A549 (cell line): ENCODE measurements at regions not wholly inside any gene's neighbourhood (a gene's known extent, or its start where the extent isn't known, plus 50 kb on each side); places are given as distances from the start of the nearest gene placed in this dataset.

Experiments
- CEBPB ChIP-seq, 2 experiments: fragments of >200 bp in 1 of 2; sonication (Bioruptor Twin) in 1 of 2; formaldehyde crosslinking in 1 of 2; IDR thresholded peaks; 2 replicates each; pipeline ENCODE4 v1.6.1; 2012 to 2016
- JUN ChIP-seq, 2 experiments: fragments of >200 bp; sonication (Bioruptor Twin); formaldehyde crosslinking; IDR thresholded peaks; 2 replicates in 1 of 2; 3 replicates in 1 of 2; pipeline ENCODE4 v1.6.1; 2016 to 2017
- JUNB ChIP-seq: fragments of >200 bp; sonication (Bioruptor Twin); formaldehyde crosslinking; IDR thresholded peaks from 2 replicates; pipeline ENCODE4 v1.6.1; 2016
- KDM1A ChIP-seq: fragments of 200-600 bp; sonication (generic); IDR thresholded peaks from 2 replicates; pipeline ENCODE4 v1.6.1; 2016; ENCODE audit warnings: low read depth, mild to moderate bottlenecking
- MYC ChIP-seq: IDR thresholded peaks from 2 replicates; pipeline ENCODE4 v1.6.1; 2012; ENCODE audit warnings: mild to moderate bottlenecking, inconsistent platforms, low read length, improper control_type of control experiment, borderline replicate concordance
- NFE2L2 ChIP-seq: fragments of 150-350 bp; conservative IDR thresholded peaks from 2 replicates; pipeline ENCODE4 v1.6.1; 2014; ENCODE audit warnings: low read length
- NR3C1 ChIP-seq: fragments of >200 bp; sonication (Bioruptor Twin); formaldehyde crosslinking; IDR thresholded peaks from 3 replicates; pipeline ENCODE4 v1.6.1; 2017
- POLR2A ChIP-seq: IDR thresholded peaks from 2 replicates; pipeline ENCODE4 v1.6.1; 2012; ENCODE audit warnings: mild to moderate bottlenecking, low read length
- RFX5 ChIP-seq: fragments of 450-650 bp; IDR thresholded peaks from 2 replicates; pipeline ENCODE4 v1.7.1; 2014; ENCODE audit warnings: antibody characterized with exemption, mild to moderate bottlenecking, moderate library complexity
- SREBF2 ChIP-seq: fragments of 450-650 bp; IDR thresholded peaks from 2 replicates; pipeline ENCODE4 v1.6.1; 2014; ENCODE audit warnings: mild to moderate bottlenecking, moderate library complexity
- TF ChIP-seq, protein P1 (sequence below): fragments of >200 bp; sonication (Bioruptor Twin); formaldehyde crosslinking; IDR thresholded peaks from 3 replicates; pipeline ENCODE4 v1.5.1; 2016
- TF ChIP-seq, protein P2 (sequence below): fragments of 250-450 bp; sonication (Bioruptor Pico); IDR thresholded peaks from 2 replicates; pipeline ENCODE4 v1.5.0; 2021; ENCODE audit warnings: mild to moderate bottlenecking, moderate library complexity, borderline replicate concordance
- TF ChIP-seq, protein P3 (sequence below): fragments of 200-600 bp; sonication (generic); IDR thresholded peaks from 2 replicates; pipeline ENCODE4 v1.6.1; 2016; ENCODE audit warnings: antibody characterized with exemption, mild to moderate bottlenecking, moderate library complexity

DNA sequence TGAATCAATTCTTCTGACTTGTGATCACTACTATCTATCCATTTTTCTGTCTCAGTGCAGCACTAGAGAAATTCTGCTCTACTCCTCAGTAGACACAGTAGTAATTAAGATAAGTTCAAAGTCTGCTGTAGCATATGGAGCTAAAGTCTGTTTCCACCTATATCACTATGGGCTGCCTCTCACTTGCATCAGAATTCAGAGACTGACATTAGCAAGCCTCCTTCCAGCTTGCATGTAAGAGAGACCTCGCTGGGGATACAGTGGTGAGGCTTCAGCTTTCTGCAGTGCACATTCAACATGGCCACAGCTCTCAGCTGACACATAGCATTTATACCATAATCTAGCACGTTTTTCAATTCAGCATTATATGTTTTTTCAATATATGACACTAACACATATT lies 217.0 kb downstream of the PLOD2 start:
- TF ChIP-seq POLR2A = no peak
- TF ChIP-seq, protein P1, sequence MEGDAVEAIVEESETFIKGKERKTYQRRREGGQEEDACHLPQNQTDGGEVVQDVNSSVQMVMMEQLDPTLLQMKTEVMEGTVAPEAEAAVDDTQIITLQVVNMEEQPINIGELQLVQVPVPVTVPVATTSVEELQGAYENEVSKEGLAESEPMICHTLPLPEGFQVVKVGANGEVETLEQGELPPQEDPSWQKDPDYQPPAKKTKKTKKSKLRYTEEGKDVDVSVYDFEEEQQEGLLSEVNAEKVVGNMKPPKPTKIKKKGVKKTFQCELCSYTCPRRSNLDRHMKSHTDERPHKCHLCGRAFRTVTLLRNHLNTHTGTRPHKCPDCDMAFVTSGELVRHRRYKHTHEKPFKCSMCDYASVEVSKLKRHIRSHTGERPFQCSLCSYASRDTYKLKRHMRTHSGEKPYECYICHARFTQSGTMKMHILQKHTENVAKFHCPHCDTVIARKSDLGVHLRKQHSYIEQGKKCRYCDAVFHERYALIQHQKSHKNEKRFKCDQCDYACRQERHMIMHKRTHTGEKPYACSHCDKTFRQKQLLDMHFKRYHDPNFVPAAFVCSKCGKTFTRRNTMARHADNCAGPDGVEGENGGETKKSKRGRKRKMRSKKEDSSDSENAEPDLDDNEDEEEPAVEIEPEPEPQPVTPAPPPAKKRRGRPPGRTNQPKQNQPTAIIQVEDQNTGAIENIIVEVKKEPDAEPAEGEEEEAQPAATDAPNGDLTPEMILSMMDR = no peak
- TF ChIP-seq, protein P2, sequence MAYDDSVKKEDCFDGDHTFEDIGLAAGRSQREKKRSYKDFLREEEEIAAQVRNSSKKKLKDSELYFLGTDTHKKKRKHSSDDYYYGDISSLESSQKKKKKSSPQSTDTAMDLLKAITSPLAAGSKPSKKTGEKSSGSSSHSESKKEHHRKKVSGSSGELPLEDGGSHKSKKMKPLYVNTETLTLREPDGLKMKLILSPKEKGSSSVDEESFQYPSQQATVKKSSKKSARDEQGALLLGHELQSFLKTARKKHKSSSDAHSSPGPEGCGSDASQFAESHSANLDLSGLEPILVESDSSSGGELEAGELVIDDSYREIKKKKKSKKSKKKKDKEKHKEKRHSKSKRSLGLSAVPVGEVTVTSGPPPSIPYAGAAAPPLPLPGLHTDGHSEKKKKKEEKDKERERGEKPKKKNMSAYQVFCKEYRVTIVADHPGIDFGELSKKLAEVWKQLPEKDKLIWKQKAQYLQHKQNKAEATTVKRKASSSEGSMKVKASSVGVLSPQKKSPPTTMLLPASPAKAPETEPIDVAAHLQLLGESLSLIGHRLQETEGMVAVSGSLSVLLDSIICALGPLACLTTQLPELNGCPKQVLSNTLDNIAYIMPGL = no peak
- TF ChIP-seq JUNB = no peak
- TF ChIP-seq, protein P3, sequence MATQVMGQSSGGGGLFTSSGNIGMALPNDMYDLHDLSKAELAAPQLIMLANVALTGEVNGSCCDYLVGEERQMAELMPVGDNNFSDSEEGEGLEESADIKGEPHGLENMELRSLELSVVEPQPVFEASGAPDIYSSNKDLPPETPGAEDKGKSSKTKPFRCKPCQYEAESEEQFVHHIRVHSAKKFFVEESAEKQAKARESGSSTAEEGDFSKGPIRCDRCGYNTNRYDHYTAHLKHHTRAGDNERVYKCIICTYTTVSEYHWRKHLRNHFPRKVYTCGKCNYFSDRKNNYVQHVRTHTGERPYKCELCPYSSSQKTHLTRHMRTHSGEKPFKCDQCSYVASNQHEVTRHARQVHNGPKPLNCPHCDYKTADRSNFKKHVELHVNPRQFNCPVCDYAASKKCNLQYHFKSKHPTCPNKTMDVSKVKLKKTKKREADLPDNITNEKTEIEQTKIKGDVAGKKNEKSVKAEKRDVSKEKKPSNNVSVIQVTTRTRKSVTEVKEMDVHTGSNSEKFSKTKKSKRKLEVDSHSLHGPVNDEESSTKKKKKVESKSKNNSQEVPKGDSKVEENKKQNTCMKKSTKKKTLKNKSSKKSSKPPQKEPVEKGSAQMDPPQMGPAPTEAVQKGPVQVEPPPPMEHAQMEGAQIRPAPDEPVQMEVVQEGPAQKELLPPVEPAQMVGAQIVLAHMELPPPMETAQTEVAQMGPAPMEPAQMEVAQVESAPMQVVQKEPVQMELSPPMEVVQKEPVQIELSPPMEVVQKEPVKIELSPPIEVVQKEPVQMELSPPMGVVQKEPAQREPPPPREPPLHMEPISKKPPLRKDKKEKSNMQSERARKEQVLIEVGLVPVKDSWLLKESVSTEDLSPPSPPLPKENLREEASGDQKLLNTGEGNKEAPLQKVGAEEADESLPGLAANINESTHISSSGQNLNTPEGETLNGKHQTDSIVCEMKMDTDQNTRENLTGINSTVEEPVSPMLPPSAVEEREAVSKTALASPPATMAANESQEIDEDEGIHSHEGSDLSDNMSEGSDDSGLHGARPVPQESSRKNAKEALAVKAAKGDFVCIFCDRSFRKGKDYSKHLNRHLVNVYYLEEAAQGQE = no peak
- no peak for TF ChIP-seq SREBF2
- no peak for TF ChIP-seq RFX5
- TF ChIP-seq MYC = no peak
- TF ChIP-seq CEBPB (IDR thresholded peaks at IDR 0.05) = no peak
- no peak for TF ChIP-seq NFE2L2
- no peak for TF ChIP-seq KDM1A
- no peak for TF ChIP-seq JUN (IDR thresholded peaks at IDR 0.05)
- TF ChIP-seq NR3C1 = no peak
